ENCODE measurements at regions not wholly inside any gene's neighbourhood (a gene's known extent, or its start where the extent isn't known, plus 50 kb on each side); places are given as distances from the start of the nearest gene placed in this dataset.

GRCh38 chr1:193426061-193426460, 239.6 kb upstream of the B3GALT2 start:
- TF ChIP-seq TAF1 (IDR thresholded peaks at IDR 0.05; ENCODE audit: borderline replicate concordance, insufficient read depth, low read length) = no peak
- TF ChIP-seq POLR2AphosphoS5 (IDR thresholded peaks at IDR 0.05; ENCODE audit: low read depth, low read length) = no peak
- no peak for TF ChIP-seq SIN3A (IDR thresholded peaks at IDR 0.05; ENCODE audit: borderline replicate concordance, insufficient read depth, low read length)
- no peak for TF ChIP-seq FOXP2 (optimal IDR thresholded peaks at IDR 0.05; ENCODE audit: borderline replicate concordance, extremely low read depth, extremely low read length, insufficient read depth)
